Retina (tissue), 1 donor: ENCODE measurements at regions not wholly inside any gene's neighbourhood (a gene's known extent, or its start where the extent isn't known, plus 50 kb on each side); places are given as distances from the start of the nearest gene placed in this dataset.

Experiments used
- DNase-seq: peaks from one replicate; pipeline ENCODE4 v3.0.0-alpha.2; 2016

DNA sequence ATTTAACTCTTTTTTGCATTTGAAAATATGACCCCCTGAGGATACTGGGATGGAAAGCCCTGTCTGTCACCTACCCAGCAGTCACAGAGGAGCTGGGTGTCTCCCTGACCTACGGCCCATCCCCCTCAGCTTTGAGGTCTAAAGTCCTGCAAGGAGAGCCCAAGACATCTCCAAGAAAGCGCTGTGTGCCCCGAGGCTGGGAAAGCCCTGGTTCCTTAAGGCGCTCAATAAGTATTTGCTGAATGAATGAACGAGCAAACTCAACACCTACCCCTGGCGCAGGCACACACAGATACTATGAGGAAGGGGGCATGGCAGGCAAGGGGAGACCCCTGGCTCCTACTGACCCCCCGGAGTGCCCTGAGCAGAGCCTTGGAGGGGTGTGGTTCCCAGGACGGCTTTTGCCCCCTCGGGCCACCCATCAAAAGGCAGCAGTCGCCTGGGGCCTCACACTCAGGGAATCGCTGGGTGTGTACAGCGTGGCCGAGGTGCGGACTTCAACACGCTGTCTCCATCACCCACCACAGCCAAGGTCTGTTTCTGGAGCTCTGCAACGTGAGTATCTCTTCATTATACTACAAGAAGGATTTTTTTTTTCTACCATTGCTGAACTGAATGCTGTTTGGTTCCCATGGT is 211.6 kb downstream of the ERCC6L2 start:
- no peak for DNase-seq

DNA sequence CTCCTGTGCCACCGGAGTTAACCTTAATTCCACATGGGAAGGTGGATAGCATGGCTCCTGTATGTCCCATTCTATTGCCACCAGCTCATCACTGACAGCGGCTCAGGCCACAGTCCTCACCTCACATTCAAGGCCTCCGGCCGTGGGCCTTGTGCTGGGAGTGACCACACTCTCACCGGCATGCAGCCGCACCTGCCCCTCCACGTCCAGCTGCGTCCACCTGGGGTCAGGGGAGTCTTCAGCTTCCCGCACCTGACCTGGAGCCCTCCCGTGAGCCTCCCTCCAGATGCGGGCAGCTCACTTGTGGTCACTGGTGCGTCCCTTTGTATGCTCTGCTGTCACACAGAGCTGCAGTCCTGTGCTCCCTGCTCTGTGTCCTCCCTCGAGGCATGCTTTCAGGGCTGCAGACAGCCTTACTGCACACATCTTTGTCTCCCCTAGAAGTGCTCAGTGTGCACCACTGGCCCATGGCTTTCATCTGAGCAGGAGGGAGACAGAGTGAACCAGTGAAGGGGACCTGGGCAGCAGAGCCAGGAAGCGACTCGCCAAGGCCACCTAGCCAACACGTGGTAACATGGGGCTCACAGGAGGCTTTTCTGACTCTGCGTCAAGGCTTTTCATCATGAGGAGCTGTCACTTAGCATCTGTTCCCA is 210.1 kb downstream of the ERCC6L2 start:
- no peak for DNase-seq

DNA sequence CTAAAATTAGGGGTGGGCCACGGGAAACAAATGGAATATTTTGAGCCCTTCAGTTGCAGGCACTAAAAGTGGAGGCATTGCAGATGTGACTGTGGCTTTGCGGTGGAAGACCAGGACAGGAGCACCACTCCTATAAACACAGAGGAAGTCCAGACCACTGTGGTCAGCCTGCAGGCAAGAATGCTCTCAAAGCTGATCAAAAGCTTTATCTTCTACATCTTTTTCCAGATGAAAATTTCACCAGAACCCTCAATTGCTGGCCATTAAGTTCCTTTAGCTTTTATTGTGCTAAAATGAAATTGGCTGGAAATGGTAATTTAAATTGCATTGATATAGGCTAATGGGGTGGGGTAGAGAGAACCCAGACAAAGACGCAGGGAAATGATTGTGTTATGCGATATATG is 208.8 kb downstream of the ERCC6L2 start:
- DNase-seq: no peak

DNA sequence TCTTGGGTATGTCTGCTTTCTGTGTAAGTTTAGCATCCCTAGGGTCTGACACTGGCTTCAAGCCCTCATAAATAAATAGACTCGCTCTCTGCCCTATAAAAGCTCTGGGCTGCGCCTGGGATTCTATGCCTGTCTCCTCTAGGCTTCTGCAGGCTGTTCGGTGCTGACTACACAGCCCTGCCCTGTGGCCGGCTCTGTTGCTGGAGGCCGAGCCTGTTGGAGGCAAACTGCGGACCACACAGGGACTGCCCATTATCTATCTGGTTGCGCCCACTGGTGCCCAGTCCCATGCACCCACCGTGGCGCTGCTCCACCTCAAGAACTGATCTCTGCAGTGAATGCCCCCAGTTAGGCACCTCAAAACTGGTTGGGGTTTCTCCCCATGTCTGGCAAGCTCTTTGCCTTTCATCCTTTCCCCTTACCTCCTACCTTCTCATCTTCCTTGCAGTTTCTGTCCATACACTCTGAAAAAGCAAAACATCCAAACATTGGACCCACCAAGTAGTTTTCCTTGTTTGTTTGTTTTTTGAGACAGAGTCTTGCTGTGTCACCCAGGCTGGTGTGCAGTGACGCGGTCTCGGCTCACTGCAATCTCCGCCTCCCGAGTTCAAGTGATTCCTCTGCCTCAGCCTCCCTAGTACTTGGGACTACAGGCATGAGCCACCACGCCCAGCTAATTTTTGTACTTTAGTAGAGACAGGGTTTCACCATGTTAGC is 207.2 kb downstream of the ERCC6L2 start:
- DNase-seq: no peak

DNA sequence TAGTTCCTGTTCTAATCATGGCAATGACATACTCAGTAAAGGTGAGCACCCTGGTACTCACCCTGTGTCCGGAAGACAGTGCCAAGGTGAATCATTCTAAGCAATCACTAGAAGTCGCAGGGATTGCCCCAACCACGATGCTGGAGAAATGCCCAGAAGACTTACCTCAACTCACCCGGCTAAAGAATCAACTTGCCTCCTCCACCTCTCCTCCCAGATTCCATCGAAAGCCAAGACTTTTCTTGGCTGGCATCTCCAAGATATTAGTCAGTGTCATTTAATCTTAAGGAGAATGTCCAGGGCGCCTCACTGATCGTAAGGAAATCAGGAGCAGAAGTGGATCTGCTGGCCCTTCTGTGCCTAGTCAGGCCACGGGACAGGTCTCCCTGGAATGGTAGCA is 204.9 kb downstream of the ERCC6L2 start:
- no peak for DNase-seq

DNA sequence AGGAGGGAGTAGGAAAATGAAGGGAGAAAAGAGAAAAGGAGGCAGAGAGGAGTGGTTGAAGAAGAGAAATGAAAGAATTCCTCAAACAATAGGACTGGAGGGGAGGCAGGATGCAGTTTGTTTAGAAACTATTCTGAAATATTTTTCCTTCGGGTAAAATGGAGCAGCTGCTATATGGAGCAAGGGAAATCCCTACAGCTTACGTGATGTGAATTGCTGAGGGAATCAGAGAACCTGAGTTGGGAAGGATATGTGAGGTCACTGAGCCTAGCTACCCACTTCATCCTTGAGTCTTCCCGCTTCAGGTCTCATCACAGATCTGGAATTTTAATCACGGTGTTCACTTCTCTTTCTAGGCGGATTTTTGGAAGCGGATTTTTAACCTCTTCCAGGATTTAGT is 204.3 kb downstream of the ERCC6L2 start:
- DNase-seq: no peak

DNA sequence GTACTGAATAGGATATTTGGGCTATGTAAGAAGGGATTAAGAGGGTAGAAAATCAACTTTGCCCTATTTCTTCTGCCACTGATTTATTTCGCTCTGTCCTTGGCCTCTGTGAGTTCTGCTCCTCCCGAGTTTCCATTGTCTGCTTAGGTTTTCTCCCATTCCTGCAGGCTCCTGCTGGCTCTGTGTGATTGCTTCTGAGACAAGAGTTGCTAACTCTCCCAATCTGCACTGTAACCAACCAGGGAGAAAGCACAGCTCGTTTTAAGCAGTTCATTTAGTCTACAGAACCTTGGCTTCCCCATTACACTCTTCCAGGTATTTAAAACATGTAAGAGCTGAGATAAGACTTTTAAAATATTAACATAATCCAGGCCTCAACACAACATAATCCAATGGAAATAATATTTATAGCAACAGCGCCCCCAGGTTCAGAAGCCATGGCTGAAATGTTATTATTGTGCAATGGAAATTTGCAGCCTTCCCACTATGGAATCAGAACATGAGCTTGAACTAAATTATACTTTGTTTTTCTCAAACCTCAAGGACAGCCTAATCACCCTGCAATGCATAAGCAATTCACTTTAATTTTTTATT is 203.5 kb downstream of the ERCC6L2 start:
- no peak for DNase-seq

DNA sequence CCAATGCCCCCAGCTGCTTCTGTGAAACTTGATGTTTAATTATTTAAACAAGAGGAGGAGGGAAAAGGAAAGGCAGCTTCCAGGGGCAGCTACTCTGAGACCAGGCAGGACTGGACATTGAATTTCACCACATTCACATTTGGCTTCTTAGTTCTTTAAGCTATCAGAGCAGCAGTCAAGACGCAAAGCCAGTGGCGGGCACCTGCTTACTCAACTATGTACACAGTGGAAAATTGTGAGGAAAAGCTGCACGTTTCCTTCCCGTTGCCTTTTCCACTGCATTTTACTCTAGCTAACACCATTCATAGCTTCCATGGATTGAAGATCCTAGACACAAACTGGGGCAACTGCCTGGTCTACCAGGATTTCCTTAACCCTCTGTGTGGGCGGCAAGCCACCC is 200.3 kb downstream of the ERCC6L2 start:
- DNase-seq: no peak

DNA sequence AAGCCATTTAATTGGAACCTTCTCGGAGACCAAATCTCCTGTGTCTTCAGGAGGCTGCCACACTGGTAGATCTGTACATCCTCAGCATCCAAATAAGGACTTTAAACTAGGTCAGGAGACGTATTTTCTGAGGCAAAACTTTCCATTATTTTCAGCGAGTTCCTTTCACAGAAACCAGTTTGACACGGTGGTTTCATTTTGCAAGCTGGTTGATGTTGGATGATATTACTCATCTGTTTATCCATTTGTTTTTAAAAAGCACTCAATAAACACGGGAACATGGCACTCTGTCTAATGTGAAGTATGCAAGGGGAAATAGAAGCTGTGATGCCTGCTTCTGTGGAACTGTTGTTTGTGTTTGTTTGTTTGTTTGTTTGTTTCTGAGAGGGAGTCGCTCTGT is 199.6 kb downstream of the ERCC6L2 start:
- no peak for DNase-seq

DNA sequence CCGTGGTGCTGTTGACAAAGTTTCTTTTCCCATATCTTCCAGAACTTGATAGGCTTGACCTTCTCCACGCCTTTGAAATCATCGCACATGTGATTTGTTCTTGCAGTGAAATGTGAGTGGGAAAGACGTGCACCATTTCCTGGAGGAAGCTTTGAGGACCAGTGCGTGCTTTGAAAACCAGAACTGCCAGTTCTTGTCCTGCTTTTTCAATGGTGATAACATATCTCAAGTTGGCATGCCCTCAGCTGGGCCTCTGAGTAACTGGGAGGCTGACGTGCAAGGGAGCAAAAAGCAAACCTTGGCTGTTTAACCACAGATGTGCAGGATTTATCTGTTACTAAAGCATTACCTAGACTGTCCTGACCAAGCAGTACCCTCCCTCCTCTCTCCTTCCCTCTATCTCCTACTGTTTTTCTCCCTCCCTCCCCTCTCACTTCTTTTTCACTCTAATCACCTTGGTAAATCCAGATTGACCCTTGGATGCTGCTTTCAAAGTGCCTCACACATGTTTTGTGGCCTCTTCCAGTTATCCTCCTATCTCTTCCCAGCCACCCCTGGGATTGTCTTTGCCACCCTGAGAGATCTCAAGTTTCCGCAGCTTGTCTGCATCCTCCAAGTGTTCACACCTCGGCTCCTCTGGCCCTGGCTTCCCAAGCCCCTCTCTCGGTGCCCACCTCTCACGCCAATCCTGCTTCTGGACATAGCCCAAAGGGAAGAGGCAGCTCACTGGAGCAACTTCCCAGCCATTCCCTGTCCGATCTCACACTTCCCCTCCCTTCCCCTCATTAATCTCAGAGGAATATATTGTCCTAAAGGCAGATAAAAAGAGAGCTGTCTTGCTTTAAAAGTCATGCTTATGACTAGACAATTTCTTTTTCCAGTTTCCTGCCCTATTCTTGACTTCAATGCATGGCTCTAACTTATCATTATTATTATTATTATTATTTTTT is 198.3 kb downstream of the ERCC6L2 start:
- no peak for DNase-seq

DNA sequence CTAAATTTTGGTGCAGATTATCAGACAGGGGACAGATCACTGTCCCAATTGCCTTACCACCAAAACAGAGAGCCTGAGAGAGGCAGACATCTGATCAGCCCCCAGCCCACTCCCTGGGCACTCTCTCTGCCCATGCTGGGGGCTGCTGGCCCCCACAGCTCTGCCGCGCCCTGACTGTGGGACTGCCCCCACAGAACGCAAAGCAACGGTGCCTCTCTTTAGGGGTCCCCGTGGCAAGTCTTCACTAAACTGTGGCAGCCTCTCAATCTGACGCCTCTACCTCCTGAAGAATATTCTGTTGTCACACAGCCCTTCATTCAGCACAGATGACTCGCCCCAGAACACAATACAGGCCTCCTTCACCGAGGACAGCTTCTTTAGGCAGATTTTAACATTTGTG is 197.4 kb downstream of the ERCC6L2 start:
- no peak for DNase-seq

DNA sequence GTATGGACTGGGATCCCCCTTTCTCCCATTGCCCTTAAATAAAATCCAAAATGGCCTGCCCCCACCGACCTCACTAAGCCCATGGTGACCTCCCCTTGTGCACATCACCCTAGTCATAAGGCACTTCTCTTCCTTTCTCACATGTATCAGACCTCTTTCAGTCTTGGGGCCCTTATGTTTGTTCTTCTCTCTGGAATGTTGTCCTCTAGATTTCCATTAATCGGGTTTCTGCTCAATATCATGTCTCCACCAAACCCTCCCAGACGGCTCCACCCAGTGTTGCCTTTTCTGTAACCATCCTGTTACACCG is 196.3 kb downstream of the ERCC6L2 start:
- no peak for DNase-seq

DNA sequence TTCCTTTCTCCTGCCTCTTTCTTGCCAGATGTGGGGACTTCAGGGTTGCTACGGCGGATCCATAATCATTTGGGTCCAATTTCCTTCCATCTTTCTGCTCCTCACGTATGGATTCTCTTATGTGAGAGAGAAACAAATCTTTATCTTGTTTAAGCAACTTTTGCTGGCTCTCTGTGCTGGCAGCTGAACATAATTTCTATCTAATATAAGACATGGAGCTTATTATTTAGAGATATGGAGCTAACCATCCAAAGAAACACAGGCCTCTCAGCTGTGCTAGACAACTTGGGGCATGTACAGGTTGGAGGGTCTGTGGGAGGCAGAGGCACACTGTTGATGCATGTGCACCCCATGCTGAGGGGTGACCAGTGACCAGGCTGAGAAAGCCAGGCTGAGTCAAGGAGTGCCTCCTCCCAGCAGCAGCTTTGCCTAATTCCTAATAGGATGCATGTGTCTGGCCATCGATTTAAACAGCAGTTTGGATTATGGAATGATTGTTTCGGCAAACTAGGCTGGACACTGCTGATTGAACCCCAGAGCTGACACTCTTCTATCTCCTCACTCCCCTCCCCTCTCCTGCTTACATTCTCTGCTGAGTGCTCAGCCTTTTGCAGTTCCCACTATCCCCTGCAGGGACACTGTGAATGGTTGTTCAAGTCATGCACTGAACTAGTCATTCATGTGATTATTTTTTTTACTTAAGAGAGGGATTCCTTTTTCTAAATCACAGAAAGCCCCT is 195.8 kb downstream of the ERCC6L2 start:
- DNase-seq: no peak

DNA sequence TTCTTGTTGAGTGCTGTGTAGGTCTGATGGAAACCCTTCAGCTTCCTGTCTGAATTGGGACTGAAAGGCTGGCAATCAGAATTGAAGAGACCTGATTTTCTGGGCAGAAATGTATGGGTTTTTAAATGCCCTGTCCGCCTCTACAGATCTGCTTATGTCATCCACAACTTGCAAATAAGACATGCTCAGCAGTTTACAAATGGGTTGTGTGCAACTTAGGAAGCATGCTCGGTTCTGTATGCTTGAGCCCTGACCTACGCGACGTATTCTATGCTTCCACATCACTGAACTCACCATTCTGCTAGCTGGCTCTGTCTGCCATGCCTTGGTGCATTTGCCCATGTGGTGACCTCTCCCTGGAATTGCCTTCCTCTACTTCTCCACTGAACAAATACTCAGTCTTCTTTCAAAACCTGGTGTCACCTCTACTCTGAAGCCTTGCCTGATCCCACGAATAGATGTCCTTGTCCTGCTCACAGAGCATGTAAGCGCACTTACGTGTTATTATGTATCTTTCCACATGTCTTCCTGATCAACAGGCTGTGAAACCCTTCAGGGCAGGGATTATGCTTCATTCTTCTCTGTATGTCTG is 194.2 kb downstream of the ERCC6L2 start:
- no peak for DNase-seq

DNA sequence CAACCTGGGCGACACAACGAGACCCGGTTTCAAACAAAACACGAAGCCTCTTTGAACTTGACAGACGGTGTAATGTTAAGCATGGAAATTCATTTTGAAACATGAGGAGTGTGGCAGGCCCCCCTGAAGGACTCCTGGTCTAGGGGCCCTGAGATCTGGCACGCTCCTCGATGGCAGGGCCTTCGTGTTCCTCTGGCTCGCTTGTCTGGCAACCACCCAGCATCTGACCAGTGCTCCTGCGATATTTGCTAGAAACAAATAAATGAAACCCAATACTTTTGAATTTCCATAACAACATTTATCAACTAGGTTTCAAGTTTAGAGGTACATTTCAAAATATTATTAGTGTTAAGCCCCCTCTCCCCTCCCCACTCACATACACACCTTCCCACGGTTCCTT is 193.0 kb downstream of the ERCC6L2 start:
- no peak for DNase-seq

DNA sequence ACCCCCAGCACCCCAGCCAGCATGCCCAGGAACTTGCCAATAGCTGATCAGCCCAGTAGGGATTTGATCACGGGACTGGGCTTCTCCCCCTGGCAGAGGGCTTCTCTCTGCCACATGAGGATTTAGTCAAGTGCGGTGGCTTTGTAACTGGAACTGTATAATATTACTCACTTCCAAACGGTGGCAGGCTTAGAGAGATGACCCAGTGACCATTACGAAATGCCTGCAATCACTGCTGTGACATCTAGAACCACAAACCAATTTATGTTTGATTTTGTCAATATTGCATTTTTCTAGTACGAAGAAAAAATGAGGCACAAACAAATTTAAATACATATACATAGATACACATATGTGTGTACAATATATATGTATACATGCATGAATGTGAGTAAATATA is 192.1 kb downstream of the ERCC6L2 start:
- no peak for DNase-seq

DNA sequence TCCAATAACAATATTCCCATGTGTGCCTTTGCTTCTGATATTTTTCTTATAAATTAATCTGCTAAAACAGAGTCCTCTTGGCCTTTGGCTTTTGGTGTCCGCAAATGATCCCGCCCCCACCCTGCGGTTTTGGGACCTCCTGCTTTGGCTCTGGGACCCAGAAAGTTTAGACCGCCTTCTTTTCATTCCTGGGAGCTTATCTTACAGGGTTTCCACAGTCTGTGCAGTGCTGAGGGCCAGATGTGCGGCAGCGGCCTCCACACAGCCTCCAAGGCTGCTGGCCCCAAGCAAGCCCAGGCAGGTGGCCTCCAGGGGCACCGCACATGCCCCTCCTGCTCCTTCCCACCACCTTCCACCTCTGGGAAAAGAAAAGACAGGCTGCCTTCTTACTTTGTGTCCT is 191.5 kb downstream of the ERCC6L2 start:
- DNase-seq: no peak

DNA sequence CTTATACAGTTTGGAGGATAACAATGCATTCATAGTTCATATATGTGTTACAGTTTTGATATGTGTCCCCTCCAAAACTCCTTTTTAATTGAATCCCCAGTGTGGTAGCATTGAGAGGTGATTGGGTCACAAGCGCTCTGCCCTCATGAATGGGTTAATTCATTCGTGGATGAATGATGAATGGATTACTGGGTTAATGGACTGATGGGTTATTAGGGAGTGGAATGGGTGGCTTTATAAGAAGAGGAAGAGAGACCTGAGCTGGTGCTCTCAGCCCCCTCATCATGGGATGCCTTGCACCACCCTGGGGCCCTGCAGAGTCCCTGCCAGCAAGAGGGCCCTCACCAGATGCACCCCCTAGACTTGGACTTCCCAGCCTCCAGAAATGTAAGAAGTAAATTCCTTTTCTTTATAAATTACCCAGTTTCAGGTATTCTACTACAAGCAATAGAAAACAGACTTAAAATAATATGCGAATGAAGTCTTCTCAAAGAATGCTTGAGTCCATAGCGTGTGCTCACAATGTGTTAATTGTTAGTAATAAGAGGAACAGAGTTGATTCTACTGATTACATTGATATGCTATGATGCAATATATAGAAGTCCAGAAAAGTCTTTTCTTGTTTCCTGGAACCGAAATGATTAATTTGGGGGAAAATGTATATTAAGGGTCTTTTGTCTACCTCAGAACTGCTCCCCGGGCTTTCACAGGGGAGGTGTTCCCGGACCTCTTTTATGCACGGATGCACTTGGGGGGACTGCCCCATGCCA is 190.2 kb downstream of the ERCC6L2 start:
- no peak for DNase-seq

DNA sequence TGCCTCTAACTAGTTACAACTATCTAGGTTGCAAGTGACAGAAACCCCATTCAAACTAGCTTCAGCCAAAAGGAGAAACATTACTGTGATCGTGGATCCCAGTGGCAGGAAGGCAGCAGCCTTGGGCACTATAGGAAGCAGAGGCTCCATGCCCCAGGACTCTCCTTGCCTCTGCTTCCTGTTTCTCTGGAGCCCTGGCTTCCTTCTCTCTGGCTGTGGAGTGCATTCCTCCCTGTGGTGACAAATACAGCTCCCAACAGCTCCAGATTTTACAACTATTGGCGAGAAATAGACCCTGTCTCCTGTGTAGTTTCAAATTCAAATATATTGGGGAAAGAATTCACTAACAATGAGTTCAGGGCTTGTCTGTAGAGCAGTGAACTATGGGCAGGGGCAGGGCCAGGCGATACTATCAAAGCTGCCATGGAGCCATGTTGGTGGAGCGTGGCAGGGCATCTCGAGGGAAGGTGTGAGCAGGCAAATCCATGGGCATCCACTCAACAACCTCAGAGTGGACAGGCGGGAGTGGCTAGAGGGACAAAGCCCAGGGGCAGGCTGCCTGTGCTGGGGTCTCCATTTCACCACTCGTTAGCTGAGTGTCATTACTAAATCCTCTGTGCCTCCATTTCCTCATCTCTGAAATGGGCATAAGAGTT is 189.5 kb downstream of the ERCC6L2 start:
- no peak for DNase-seq

DNA sequence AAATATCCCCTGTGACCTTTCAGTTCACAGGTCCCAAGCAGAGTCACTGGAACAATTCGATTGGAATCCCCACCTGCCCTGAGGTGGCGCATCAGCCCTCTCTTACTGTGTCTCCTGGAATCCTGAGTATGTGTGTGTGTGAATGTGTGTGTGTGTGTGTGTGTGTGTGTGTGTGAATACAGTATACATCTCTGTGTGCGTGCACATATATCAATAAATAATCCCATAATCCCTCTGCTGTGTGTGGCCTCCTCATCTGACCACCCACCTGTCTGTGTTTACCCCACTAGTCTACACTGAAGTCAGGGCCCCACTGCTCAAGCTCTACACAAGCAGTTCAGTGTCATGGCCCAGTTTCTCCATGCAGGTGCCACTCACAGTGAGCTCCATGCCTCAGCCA is 187.4 kb downstream of the ERCC6L2 start:
- no peak for DNase-seq

DNA sequence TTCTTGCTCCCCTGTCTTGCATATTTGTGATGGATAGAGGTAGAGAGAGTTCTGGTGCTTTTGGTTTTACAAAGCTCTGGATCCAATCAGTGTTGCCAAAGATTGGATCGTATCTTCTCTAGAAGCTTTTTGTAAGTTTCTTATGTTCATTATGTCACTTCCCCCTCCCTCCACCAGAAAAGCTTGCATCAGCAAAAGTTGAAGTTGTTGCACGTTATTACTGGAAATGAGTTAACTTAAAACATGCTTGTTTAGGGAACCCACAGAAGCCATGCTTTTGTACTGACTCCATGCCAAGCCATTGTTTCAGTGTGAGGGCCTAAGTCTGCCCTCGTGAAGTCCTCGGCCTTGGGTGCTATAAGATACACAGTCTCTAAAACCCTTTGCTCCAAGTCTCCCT is 186.5 kb downstream of the ERCC6L2 start:
- no peak for DNase-seq
